ENCODE measurements at regions not wholly inside any gene's neighbourhood (a gene's known extent, or its start where the extent isn't known, plus 50 kb on each side); places are given as distances from the start of the nearest gene placed in this dataset.
A peak's percentile ranks its signal among the peaks of the same experiment; 100 is the strongest.
"Not testable (repeated sequence)": the region's sequence is repeated elsewhere in the genome, so short reads cannot be mapped to it uniquely, and the experiment has no call there.

- ATAC-seq: no peak
Measured at GRCh38 chr18:57953883-57954282, 90.1 kb upstream of the NEDD4L start.

GRCh38 chr18:57951999-57952774, 91.8 kb upstream of the NEDD4L start:
- ATAC-seq: no peak

DNA sequence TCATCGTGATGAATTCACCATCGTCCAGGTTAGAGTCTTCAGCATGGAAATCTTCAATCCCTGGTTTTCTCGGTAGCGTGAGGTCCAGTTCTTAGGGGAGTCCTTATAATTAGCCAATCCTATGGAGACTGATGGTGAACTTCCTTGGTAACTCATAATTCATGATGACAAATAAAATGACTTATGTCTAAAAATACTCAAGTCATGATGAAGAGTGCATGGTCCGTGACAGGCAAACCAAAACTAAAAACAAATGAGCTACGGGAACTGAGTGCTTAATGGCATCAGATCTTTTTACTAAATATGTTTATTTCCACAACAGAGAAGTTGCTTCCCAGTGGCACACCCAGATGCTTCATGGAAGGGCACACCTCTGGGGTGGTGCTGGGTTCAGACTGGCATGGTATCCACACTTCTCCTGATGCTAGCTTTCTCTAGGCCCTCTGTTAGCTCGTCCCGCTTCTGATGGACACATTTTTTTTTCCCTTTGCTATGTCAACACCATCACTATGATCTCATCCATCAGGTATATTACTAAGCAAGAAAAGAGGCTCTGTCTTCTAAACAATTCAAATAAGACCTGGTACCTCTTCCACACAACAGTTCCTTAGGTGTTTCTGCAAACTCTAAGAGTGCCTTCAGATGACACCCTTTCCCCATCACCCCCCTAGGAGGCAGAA, 92.8 kb upstream of the NEDD4L start:
- no peak for ATAC-seq

DNA sequence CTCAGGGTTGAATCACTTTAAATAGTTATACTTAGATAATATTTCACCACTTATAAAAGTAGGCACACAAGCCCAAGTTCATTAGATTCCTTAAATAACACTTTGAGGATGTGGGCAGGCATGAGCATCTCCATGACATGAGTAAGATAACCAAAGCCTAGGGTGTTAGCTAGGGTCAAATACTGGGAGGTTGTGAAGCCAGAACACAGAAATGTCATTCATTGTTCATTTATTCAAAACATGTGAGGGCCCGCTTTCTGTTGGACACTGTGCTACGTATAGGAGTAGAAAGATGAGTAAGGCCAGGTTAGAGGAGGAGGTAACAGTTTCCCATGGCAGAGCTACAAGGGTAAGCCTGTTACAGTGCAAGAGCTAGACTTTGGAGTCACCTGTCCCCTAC, 93.5 kb upstream of the NEDD4L start:
- ATAC-seq: no peak

- ATAC-seq: not testable (repeated sequence)
Measured at GRCh38 chr18:57949335-57949734, 94.7 kb upstream of the NEDD4L start.

DNA sequence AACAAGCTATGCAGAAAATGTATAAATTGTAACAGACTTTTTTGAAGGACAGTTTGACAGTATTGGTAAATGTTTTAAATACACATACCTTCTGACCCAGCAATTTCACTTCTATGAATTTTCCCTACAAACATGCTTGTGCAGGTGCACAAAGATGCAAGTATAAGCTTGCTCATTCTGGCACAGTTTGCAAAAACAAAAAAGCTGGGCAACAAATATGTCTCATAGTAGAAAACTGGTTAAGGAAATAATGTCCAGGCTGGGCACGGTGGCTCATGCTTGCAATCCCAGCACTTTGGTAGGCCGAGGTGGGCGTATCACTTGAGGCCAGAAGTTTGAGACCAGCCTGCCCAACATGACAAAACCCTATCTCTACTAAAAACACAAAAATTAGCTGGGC, 96.9 kb upstream of the NEDD4L start:
- no peak for ATAC-seq

DNA sequence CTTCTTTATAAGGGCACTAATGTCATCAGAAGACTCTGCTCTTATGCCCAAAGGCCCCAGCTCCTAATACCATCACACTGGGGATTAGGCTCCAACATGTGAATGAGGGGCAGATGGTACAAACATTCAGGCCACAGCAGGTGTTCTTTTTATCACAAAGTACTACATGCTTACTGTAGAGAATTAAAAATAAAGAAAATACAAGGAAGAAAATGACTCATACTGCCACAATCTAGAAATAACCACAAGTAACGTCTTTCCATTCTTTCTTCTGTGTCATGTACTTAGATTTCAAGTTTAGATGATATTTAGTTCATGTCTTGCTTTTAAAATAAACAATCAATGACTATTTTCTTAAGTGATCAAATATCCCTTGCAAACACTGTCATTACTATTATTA, 100.3 kb upstream of the NEDD4L start:
- no peak for ATAC-seq

GRCh38 chr18:57942493-57942892, 101.5 kb upstream of the NEDD4L start:
- ATAC-seq: no peak

DNA sequence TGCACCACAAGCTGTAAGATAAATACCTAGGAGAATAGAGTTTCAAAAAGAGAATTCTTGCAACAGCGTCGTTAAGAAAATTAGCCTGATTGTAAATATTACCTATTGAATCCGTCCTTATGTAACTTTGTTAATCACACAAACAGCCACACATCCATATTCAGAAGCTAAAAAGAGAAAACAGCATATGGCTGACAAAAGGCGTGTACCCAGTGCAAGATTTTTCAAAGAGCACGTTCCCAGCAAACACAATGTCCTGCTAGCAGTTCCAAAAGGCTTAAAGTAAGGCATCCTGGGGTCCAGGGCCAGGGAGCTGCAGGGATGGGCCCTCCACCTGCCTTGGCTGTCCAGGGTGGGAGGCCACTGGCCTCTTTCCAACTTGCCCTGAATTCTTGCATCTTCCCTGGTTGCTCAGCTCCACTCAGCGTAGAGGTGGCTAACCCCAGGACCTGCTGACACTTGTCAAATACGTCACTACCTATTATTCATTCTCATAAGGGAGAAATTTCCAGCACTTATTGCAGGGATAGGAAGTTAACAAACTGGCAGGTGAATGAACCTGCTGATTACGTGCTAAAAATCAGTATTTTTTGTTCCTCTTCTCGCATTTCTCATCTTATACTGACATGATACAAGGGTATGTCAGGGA, 102.1 kb upstream of the NEDD4L start:
- ATAC-seq: no peak

DNA sequence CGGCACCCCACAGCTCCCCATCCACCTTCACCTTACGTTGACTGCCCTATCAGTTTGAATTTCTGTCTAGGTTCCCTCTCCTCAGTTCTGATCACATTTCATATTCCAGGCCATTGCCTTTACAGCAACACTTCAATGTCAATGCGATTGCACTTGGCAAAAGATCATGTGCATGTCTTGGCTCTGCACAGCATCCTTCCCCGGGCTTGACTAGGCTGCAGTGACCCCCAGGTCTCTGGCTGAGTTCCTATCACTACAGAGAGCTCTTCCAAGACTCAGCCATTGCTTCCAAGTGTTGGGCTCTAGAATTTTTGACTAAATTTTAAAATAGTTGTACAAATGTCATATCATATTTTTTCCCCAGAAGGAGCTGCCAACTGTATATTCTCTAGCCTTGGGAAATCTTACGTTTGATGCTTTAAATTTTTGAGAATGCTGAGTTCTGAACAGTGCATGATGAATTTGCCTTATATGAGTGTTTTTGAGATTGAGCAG, 103.8 kb upstream of the NEDD4L start:
- ATAC-seq: no peak

DNA sequence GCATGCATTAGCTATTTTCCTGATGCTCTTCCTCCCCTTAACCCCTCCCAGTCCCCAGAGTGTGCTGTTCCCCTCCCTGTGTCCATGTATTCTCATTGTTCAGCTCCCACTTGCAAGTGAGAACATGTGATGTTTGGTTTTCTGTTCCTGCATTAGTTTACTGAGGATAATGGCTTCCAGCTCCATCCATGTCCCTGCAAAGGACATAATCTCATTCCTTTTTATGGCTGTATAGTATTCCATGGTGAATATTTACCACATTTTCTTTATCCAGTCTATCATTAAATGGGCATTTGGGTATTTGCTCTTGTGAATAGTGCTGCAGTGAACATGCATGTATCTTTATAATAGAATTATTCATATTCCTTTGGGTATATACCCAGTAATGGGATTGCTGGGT, 109.7 kb upstream of the NEDD4L start:
- not testable (repeated sequence) for ATAC-seq

GRCh38 chr18:57931038-57931437, 113.0 kb upstream of the NEDD4L start:
- no peak for ATAC-seq

- ATAC-seq: no peak
Measured at GRCh38 chr18:57930476-57930875, 113.5 kb upstream of the NEDD4L start.

- no peak for ATAC-seq
Measured at GRCh38 chr18:57929922-57930321, 114.1 kb upstream of the NEDD4L start.

GRCh38 chr18:57928466-57928865, 115.6 kb upstream of the NEDD4L start:
- ATAC-seq: no peak

DNA sequence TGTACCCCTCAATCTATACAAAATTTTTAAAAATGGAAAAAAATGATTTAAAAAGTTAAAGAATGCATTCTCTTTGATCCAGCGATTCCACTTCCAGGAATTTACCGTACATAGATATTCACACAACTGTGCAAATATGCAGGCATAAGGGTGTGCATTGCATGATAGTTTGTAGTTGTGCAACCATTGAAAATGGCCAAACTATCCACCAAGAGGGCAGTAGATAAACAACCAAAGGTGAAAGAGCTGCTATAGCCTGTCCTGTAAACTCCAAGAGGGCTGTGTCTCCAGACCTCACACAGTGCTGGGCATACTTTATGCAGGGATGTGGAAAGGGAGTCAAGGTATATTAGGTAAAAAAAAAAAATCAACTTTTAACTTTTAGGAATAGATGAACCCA, 116.5 kb upstream of the NEDD4L start:
- ATAC-seq: no peak

- ATAC-seq: no peak
Measured at GRCh38 chr18:57925706-57926105, 118.3 kb upstream of the NEDD4L start.

DNA sequence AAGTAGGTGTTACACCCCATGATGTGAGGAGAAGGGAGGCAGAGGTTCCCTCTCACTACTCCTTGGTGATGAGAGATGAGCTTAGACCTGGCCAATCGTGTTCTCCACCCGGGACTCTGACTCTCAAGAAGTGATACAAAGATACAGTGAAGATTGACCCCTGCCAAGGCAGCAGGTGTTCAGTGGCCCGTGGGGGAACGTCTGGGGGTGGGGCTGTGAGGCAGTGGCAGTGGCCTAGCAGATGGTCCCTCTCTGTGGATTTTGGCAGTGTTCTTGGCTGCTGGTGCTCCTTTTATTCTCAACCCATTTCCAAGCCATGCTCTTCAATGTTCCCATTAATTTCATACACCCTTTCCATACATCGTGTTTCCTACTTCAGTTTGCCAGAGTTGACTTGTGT, 120.4 kb upstream of the NEDD4L start:
- no peak for ATAC-seq

DNA sequence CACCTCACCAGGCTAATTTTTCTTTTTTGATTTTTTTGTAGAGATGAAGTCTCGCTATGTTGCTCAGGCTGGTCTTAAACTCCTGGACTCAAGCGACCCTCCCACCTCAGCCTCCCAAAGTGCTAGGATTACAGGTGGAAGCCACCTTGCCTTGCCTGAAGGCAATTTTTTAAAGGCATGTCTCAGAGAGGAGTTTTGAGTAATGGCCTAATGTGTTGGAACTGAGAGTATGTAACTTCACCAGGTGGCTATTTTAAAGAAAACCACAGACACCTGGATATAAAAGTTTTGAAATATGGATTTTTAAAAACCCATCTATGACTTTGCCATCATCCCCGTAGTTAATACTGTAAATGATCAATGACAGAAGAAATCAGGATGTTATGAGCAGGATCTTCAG, 119.8 kb upstream of the ATP8B1 start:
- ATAC-seq: no peak

DNA sequence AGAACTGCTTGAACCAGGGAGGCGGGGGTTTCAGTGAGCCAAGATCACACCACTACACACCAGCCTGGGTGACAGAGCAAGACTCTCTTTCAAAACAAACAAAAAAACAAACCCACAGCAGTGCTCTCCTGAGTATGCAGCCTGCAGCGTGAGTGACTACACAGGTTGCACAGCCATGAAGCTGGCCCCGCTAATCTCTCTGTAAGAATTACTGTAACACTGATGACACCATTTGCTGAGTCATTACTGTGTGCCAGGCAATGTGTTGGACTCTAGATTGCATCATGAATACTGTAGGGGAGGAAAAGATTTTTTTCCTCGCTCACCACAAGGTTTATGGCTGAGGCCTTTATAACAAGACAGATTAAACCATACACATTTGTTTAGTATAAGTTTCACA, 118.6 kb upstream of the ATP8B1 start:
- peak; percentile 44 to 65 for ATAC-seq

DNA sequence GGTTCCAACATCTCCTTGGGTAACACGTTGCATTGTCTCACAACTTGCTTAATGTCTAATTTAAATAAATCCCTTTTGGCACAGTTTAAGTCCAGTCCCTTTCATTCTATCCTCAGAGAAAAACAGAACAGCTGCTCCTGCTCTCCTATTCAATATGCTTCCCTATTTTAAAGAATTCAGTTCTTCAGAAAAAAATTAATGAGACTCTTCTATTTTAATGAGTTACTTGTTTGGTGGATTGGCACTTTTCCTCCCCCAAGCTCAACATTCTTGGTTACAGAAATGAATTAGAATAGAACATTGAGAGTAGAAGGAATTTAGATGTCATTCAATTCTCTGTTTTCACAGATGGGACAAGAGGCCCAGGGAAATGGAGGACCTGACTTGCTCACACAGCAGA, 116.9 kb upstream of the ATP8B1 start:
- no peak for ATAC-seq

DNA sequence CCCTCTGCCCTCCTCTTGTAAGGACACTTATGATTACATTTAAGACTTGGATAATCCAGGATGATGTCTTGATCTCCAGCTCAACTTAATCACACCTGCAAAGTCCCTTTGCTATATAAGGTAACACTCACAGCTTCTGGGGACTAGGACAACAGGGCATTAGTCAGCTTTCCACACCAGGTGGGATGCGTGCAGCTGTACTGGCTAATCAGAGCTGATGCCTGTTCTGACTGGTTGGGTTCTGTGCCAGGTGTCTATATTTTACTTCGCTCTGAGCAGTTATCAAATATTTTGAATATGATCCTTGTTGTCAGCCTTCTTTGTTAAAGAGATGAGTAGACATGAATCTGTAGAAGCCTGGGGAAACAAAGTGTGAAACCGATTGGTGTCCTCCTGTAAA, 115.5 kb upstream of the ATP8B1 start:
- ATAC-seq: no peak

GRCh38 chr18:57916684-57917083, 113.6 kb upstream of the ATP8B1 start:
- no peak for ATAC-seq
